ENCODE measurements at regions not wholly inside any gene's neighbourhood (a gene's known extent, or its start where the extent isn't known, plus 50 kb on each side); places are given as distances from the start of the nearest gene placed in this dataset.

DNA sequence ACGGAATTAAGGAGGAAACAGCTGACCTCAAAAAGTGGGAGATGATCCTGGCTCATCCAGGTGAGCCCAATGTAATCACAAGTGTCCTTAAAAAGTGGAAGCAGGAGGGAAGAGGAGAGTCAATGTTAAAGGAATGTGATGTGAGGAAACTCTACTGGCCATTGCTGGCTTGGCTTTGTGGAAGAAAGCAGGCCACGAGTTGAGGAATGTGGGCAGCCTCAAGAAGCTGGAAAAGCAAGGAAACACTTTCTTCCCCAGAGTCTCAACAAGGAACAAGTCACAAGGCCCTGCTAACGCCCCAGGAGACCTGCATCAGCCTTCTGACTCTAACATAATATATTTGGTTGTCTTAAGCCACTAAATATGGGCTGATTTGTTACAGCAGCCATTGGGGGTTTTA is 252.8 kb downstream of the PSAT1 start:
- H3K4me3 ChIP-seq: no peak overlapping the region
- no peaks in the 10 kb centered on the region for H3K4me1 ChIP-seq
- no peaks in the 10 kb centered on the region for H3K9me3 ChIP-seq
- H3K36me3 ChIP-seq: no peaks in the 10 kb centered on the region
- TF ChIP-seq, protein P1, sequence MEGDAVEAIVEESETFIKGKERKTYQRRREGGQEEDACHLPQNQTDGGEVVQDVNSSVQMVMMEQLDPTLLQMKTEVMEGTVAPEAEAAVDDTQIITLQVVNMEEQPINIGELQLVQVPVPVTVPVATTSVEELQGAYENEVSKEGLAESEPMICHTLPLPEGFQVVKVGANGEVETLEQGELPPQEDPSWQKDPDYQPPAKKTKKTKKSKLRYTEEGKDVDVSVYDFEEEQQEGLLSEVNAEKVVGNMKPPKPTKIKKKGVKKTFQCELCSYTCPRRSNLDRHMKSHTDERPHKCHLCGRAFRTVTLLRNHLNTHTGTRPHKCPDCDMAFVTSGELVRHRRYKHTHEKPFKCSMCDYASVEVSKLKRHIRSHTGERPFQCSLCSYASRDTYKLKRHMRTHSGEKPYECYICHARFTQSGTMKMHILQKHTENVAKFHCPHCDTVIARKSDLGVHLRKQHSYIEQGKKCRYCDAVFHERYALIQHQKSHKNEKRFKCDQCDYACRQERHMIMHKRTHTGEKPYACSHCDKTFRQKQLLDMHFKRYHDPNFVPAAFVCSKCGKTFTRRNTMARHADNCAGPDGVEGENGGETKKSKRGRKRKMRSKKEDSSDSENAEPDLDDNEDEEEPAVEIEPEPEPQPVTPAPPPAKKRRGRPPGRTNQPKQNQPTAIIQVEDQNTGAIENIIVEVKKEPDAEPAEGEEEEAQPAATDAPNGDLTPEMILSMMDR (IDR thresholded peaks at IDR 0.05): no peak
- TF ChIP-seq POLR2A (IDR thresholded peaks at IDR 0.05): no peak
- no peak overlapping the region for H3K27ac ChIP-seq
- intact Hi-C loops (cut with DNase I; ENCODE audit: low total_unique reads): no loop called here
- DNase-seq: no peak
- no peaks in the 10 kb centered on the region for H3K27me3 ChIP-seq

DNA sequence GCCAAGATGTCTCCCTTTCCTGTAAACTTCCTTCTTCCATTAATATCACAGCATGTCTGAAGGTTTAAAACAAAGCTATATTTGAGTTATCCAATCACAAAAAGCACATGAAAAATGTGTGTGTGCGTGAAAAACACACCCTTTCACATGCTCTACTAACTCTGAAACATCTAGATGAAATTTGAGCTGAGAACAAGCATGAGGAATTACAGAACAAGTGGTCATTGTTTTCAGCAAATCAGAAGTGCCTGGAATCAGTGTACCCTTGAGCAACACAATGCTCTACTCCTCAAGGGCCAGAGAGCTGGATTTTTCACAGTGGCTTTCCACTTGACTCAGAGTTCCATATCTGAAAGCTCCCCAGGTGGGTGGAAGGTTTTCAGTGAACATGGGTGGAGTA is 255.9 kb downstream of the PSAT1 start:
- DNase-seq: no peak
- no peaks in the 10 kb centered on the region for H3K36me3 ChIP-seq
- no peak overlapping the region for H3K27ac ChIP-seq
- no peaks in the 10 kb centered on the region for H3K4me1 ChIP-seq
- intact Hi-C loops (cut with DNase I; ENCODE audit: low total_unique reads): no loop called here
- no peaks in the 10 kb centered on the region for H3K9me3 ChIP-seq
- TF ChIP-seq, protein P1 (IDR thresholded peaks at IDR 0.05): no peak
- TF ChIP-seq POLR2A (IDR thresholded peaks at IDR 0.05): no peak
- H3K4me3 ChIP-seq: no peak overlapping the region
- no peaks in the 10 kb centered on the region for H3K27me3 ChIP-seq

- no peaks in the 10 kb centered on the region for H3K36me3 ChIP-seq
- H3K27ac ChIP-seq: no peak overlapping the region
- TF ChIP-seq, protein P1 (IDR thresholded peaks at IDR 0.05): no peak
- TF ChIP-seq POLR2A (IDR thresholded peaks at IDR 0.05): no peak
- intact Hi-C loops (cut with DNase I; ENCODE audit: low total_unique reads): no loop called here
- no peaks in the 10 kb centered on the region for H3K9me3 ChIP-seq
- H3K4me3 ChIP-seq: no peak overlapping the region
- no peaks in the 10 kb centered on the region for H3K4me1 ChIP-seq
- no peaks in the 10 kb centered on the region for H3K27me3 ChIP-seq
- DNase-seq: no peak
These were observed 260.6 kb downstream of the PSAT1 start for GRCh38 chr9:78557540-78557939.

DNA sequence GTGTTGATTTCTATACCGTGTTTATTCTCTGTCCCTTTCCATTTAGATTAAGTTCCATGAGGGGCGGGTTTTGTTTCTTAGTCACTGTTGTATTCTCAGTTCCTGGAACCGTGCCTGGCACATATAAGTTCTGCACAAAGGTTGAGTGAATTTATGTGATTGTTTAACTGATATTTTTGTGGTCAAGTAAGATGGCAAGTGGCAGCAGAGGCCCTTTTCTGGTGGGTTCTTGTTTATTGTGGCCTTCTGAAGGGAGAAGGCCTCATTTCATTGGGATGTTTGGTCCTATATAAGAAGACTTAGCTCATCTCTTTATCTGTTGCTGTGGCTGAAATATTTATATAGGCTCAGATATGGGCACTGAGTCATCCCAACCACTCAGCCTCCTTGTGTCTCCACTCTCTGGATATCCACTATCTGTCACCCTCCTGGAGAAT is 262.5 kb downstream of the PSAT1 start:
- intact Hi-C loops (cut with DNase I; ENCODE audit: low total_unique reads): no loop called here
- Histone ChIP-seq H3K4me1 (no peaks in the 10 kb centered on the region), H3K9me3 (no peaks in the 10 kb centered on the region), H3K27ac (no peak overlapping the region), H3K27me3 (no peaks in the 10 kb centered on the region), H3K36me3 (no peaks in the 10 kb centered on the region), H3K4me3 (no peak overlapping the region)
- DNase-seq: no peak
- TF ChIP-seq, protein P1 (IDR thresholded peaks at IDR 0.05): no peak
- no peak for TF ChIP-seq POLR2A (IDR thresholded peaks at IDR 0.05)

DNA sequence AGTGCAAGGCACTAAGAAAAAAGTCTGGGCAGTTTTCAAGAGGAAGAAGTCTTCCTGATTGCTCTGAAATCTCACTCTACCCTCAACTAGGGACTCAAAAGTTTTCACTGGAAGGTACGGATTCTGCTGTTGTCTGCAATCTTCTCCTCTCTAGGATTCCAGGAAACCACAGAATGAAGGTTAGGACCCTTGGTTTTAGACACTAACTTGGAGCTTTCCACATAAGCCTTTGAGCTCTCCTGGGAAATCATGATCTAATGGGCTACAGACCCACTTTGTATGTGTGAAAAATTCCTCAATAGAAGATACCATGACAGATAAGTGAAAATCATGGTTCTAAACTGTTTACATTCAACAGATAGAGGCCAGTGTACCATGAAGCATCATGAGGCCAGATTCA is 265.1 kb downstream of the PSAT1 start:
- Histone ChIP-seq H3K27ac (no peak overlapping the region), H3K9me3 (no peaks in the 10 kb centered on the region), H3K27me3 (no peaks in the 10 kb centered on the region), H3K36me3 (no peaks in the 10 kb centered on the region), H3K4me3 (no peak overlapping the region), H3K4me1 (no peaks in the 10 kb centered on the region)
- intact Hi-C loops (cut with DNase I; ENCODE audit: low total_unique reads): loop anchor here (10.0 kb wide), 1 partner anchor 533 kb away; no protein-coding TSS in a partner anchor
- DNase-seq: no peak
- TF ChIP-seq, protein P1 (IDR thresholded peaks at IDR 0.05): no peak
- TF ChIP-seq POLR2A (IDR thresholded peaks at IDR 0.05): no peak

Measured in uterus (tissue), 3 donors.